Neural cell (in vitro differentiated cells): ENCODE measurements at regions not wholly inside any gene's neighbourhood (a gene's known extent, or its start where the extent isn't known, plus 50 kb on each side); places are given as distances from the start of the nearest gene placed in this dataset.

ENCODE experiments used
- CTCF ChIP-seq: fragments of 450-650 bp; IDR thresholded peaks from 2 replicates; pipeline ENCODE4 v1.5.1; 2014; ENCODE audit warnings: antibody characterized with exemption, mild to moderate bottlenecking, moderate library complexity; ENCODE audit not compliant: poor library complexity, severe bottlenecking
- EP300 ChIP-seq: fragments of 450-650 bp; conservative IDR thresholded peaks from 2 replicates; pipeline ENCODE4 v1.6.1; 2014; ENCODE audit warnings: antibody characterized with exemption, mild to moderate bottlenecking, moderate library complexity; ENCODE audit not compliant: poor library complexity, severe bottlenecking
- EZH2 ChIP-seq: fragments of 200-600, 300-800 bp; shearing (Covaris generic), sonication (generic); IDR thresholded peaks from 2 replicates; pipeline ENCODE4 v1.6.1; 2014; ENCODE audit warnings: antibody characterized with exemption, low read length, borderline replicate concordance, mild to moderate bottlenecking; ENCODE audit not compliant: insufficient read depth, poor library complexity, severe bottlenecking
- RAD21 ChIP-seq: fragments of 450-650 bp; conservative IDR thresholded peaks from 2 replicates; pipeline ENCODE4 v1.6.1; 2014; ENCODE audit warnings: antibody characterized with exemption, mild to moderate bottlenecking, moderate library complexity
- REST ChIP-seq: IDR thresholded peaks from 2 replicates; pipeline ENCODE4 v1.6.1; 2012; ENCODE audit warnings: borderline replicate concordance
- SMC3 ChIP-seq: fragments of 450-650 bp; conservative IDR thresholded peaks from 2 replicates; pipeline ENCODE4 v1.6.1; 2014; ENCODE audit warnings: antibody characterized with exemption, mild to moderate bottlenecking, moderate library complexity; ENCODE audit not compliant: poor library complexity

- TF ChIP-seq RAD21 (no peak), EP300 (no peak), EZH2 (no peak), CTCF (no peak), REST (no peak), SMC3 (no peak)
Observed at GRCh38 chr11:33412241-33412640, 155.1 kb downstream of the HIPK3 start.
